KMS-11 (cell line): ENCODE measurements at regions not wholly inside any gene's neighbourhood (a gene's known extent, or its start where the extent isn't known, plus 50 kb on each side); places are given as distances from the start of the nearest gene placed in this dataset.

ENCODE experiments used
- H2AFZ ChIP-seq: fragments of 200-600 bp; sonication (generic); 2 replicates; pipeline ENCODE4 v1.6.1; 2016; ENCODE audit warnings: antibody characterized with exemption, mixed run types, low read depth
- H3K27ac ChIP-seq: fragments of 200-600 bp; sonication (generic); 2 replicates; pipeline ENCODE4 v1.6.1; 2016; ENCODE audit warnings: mild to moderate bottlenecking, mixed run types
- H3K27me3 ChIP-seq: fragments of 200-600 bp; sonication (generic); 2 replicates; pipeline ENCODE4 v1.6.1; 2017; ENCODE audit warnings: mild to moderate bottlenecking, low read depth, mixed run types, moderate library complexity; ENCODE audit not compliant: insufficient read depth
- H3K36me3 ChIP-seq: fragments of 200-600 bp; sonication (generic); 2 replicates; pipeline ENCODE4 v1.6.1; 2017; ENCODE audit warnings: mild to moderate bottlenecking, mixed run types; ENCODE audit not compliant: insufficient read depth
- H3K4me1 ChIP-seq: fragments of 200-600 bp; sonication (generic); 2 replicates; pipeline ENCODE4 v1.6.1; 2016; ENCODE audit warnings: mild to moderate bottlenecking, low read depth, mixed run types; ENCODE audit not compliant: poor library complexity, severe bottlenecking
- H3K4me2 ChIP-seq: fragments of 200-600 bp; sonication (generic); 2 replicates; pipeline ENCODE4 v1.7.0; 2016; ENCODE audit warnings: mild to moderate bottlenecking, mixed run types
- H3K4me3 ChIP-seq: fragments of 200-600 bp; sonication (generic); IDR thresholded peaks from 2 replicates; pipeline ENCODE4 v1.6.1; 2017; ENCODE audit warnings: low read depth, low read length, mixed read lengths; ENCODE audit not compliant: insufficient read depth
- H3K79me2 ChIP-seq: fragments of 200-600 bp; sonication (generic); 2 replicates; pipeline ENCODE4 v1.6.1; 2016; ENCODE audit warnings: low read depth, mixed run types; ENCODE audit not compliant: insufficient read depth
- H3K9ac ChIP-seq: fragments of 200-600 bp; sonication (generic); 2 replicates; pipeline ENCODE4 v1.6.1; 2016; ENCODE audit warnings: mild to moderate bottlenecking, mixed run types
- H4K20me1 ChIP-seq: fragments of 200-600 bp; sonication (generic); 2 replicates; pipeline ENCODE4 v1.6.1; 2016; ENCODE audit warnings: mild to moderate bottlenecking, mixed run types; ENCODE audit not compliant: insufficient read depth
- CTCF ChIP-seq: fragments of 200-600 bp; sonication (generic); conservative IDR thresholded peaks from 2 replicates; pipeline ENCODE4 v1.6.1; 2017; ENCODE audit warnings: low read depth, mild to moderate bottlenecking, antibody characterized with exemption, low read length, moderate library complexity, mixed read lengths

- Histone ChIP-seq H3K4me2 (no peak overlapping the region), H3K79me2 (no peaks in the 10 kb centered on the region), H3K9ac (no peak overlapping the region), H2AFZ (no peak overlapping the region), H3K27ac (no peak overlapping the region), H3K36me3 (no peaks in the 10 kb centered on the region), H4K20me1 (no peaks in the 10 kb centered on the region), H3K27me3 (no peaks in the 10 kb centered on the region), H3K4me3 (no peak overlapping the region), H3K4me1 (no peaks in the 10 kb centered on the region)
- no peak for TF ChIP-seq CTCF
Measured at GRCh38 chr2:79437433-79438267, 75.2 kb upstream of the CTNNA2 start.

GRCh38 chr2:79434362-79434761 lies 78.5 kb upstream of the CTNNA2 start:
- TF ChIP-seq CTCF = no peak
- no peaks in the 10 kb centered on the region for H3K27me3 ChIP-seq

DNA sequence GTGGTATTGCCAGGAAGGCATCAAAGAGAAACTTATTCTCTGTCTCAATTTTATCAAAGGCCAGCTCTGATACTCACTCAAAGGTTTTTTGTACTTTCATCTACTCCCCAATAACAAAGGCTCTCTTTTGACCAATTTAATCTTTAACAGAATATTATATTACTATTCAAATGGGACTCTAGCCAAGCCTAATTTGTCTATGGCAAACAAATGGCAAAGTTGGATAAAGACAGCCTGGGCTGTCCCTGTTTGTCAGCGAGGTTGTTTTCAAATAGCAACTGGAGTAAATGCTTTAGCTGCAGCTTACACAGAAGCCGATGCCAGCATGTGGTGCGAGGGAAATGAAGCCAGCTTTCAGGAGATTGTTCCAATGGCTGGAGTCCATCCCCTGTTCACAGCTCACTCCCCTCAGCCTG lies 80.1 kb upstream of the CTNNA2 start:
- Histone ChIP-seq H3K4me1 (no peaks in the 10 kb centered on the region), H2AFZ (no peak overlapping the region), H3K4me2 (no peak overlapping the region), H3K27me3 (no peaks in the 10 kb centered on the region), H3K9ac (no peak overlapping the region), H3K36me3 (no peaks in the 10 kb centered on the region), H3K4me3 (no peak overlapping the region), H3K79me2 (no peaks in the 10 kb centered on the region), H3K27ac (no peak overlapping the region), H4K20me1 (no peaks in the 10 kb centered on the region)
- TF ChIP-seq CTCF = no peak

More at GRCh38 chr2:79434362-79434761, 78.5 kb upstream of the CTNNA2 start:
- no peak overlapping the region for H3K4me3 ChIP-seq
- no peak overlapping the region for H3K4me2 ChIP-seq
- no peaks in the 10 kb centered on the region for H4K20me1 ChIP-seq
- no peaks in the 10 kb centered on the region for H3K36me3 ChIP-seq
- no peaks in the 10 kb centered on the region for H3K79me2 ChIP-seq
- no peaks in the 10 kb centered on the region for H3K4me1 ChIP-seq
- no peak overlapping the region for H3K9ac ChIP-seq
- no peak overlapping the region for H2AFZ ChIP-seq
- H3K27ac ChIP-seq = no peak overlapping the region

DNA sequence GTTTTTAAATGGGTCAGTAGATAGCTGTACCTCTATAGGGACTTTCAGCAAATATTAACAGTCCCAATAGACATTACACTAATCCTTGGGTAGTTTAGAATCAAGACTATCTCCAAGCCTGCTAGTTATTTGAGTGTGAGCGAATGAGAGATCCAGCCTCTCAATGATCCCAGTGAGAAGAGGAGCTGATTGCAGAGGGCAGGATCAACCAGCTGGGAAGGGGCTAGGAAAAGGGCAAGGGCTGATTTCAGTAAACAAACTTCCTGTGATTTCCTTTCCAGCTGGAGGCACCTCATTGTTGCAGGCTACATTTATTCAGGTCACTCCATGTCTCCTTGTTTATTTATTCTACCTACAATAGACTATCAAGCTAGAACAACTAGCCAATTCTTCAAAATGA lies 84.1 kb upstream of the CTNNA2 start:
- Histone ChIP-seq H3K36me3 (no peaks in the 10 kb centered on the region), H3K9ac (no peak overlapping the region), H3K79me2 (no peaks in the 10 kb centered on the region), H3K4me2 (no peak overlapping the region), H2AFZ (no peak overlapping the region), H3K27ac (no peak overlapping the region), H3K4me3 (no peak overlapping the region), H3K4me1 (no peaks in the 10 kb centered on the region), H3K27me3 (no peaks in the 10 kb centered on the region), H4K20me1 (no peaks in the 10 kb centered on the region)
- no peak for TF ChIP-seq CTCF
